Astrocyte (in vitro differentiated cells and primary cell): ENCODE measurements at regions not wholly inside any gene's neighbourhood (a gene's known extent, or its start where the extent isn't known, plus 50 kb on each side); places are given as distances from the start of the nearest gene placed in this dataset.

Experiments used
- DNase-seq: peaks from one replicate; pipeline ENCODE4 v3.0.0-alpha.2; 2010; ENCODE audit warnings: low read depth
- FAIRE-seq: peaks from 2 replicates; lab custom pipeline; 2011; peaks lifted over from hg19 to GRCh38; lab: Jason Lieb, UNC
- H2AFZ ChIP-seq: 2 replicates; pipeline ENCODE4 v1.6.0; 2012; ENCODE audit warnings: low read depth, low read length, inconsistent platforms
- H3K27ac ChIP-seq: 2 replicates; pipeline ENCODE4 v1.5.1; 2011; ENCODE audit warnings: low read depth, low read length, inconsistent platforms
- H3K27me3 ChIP-seq: 2 replicates; pipeline ENCODE4 v1.6.0; 2011; ENCODE audit warnings: low read length, inconsistent platforms; ENCODE audit not compliant: insufficient read depth
- H3K36me3 ChIP-seq: 2 replicates; pipeline ENCODE4 v1.5.1; 2011; ENCODE audit warnings: low read length, inconsistent platforms; ENCODE audit not compliant: insufficient read depth
- H3K4me1 ChIP-seq: 2 replicates; pipeline ENCODE4 v1.5.1; 2011; ENCODE audit warnings: low read length, inconsistent platforms; ENCODE audit not compliant: insufficient read depth
- H3K4me2 ChIP-seq: 2 replicates; pipeline ENCODE4 v1.6.0; 2012; ENCODE audit warnings: low read length, inconsistent platforms
- H3K4me3 ChIP-seq: 2 replicates; pipeline ENCODE4 v1.5.1; 2011; ENCODE audit warnings: low read depth, mild to moderate bottlenecking, low read length, inconsistent platforms; ENCODE audit not compliant: insufficient read depth
- H3K79me2 ChIP-seq: 2 replicates; pipeline ENCODE4 v1.6.0; 2012; ENCODE audit warnings: mild to moderate bottlenecking, low read length, inconsistent platforms; ENCODE audit not compliant: insufficient read depth
- H3K9ac ChIP-seq: 2 replicates; pipeline ENCODE4 v1.6.0; 2012; ENCODE audit warnings: mild to moderate bottlenecking, low read length, inconsistent platforms
- H3K9me3 ChIP-seq: 2 replicates; pipeline ENCODE4 v1.5.1; 2012; ENCODE audit warnings: low read depth, mild to moderate bottlenecking, low read length, inconsistent platforms; ENCODE audit not compliant: insufficient read depth
- H4K20me1 ChIP-seq: 2 replicates; pipeline ENCODE4 v1.6.0; 2012; ENCODE audit warnings: low read length, inconsistent platforms; ENCODE audit not compliant: insufficient read depth
- H3K27ac Mint-ChIP-seq: one replicate; pipeline ENCODE4 v1.8.0; 2021; ENCODE audit warnings: mild to moderate bottlenecking, mixed read lengths; ENCODE audit not compliant: unreplicated experiment
- H3K27me3 Mint-ChIP-seq: one replicate; pipeline ENCODE4 v1.8.0; 2021; ENCODE audit warnings: low read depth, mixed read lengths; ENCODE audit not compliant: unreplicated experiment
- H3K36me3 Mint-ChIP-seq: one replicate; pipeline ENCODE4 v1.8.0; 2021; ENCODE audit warnings: low read depth, mixed read lengths; ENCODE audit not compliant: unreplicated experiment
- H3K4me1 Mint-ChIP-seq: one replicate; pipeline ENCODE4 v1.8.0; 2021; ENCODE audit warnings: low read depth, mixed read lengths; ENCODE audit not compliant: unreplicated experiment
- H3K4me3 Mint-ChIP-seq: one replicate; pipeline ENCODE4 v1.8.0; 2021; ENCODE audit warnings: mild to moderate bottlenecking, moderate library complexity, mixed read lengths; ENCODE audit not compliant: unreplicated experiment
- H3K9me3 Mint-ChIP-seq: one replicate; pipeline ENCODE4 v1.8.0; 2021; ENCODE audit warnings: mild to moderate bottlenecking, mixed read lengths; ENCODE audit not compliant: unreplicated experiment
- CTCF ChIP-seq: IDR thresholded peaks from 2 replicates; pipeline ENCODE4 v1.5.1; 2011; ENCODE audit warnings: low read depth, mild to moderate bottlenecking, inconsistent platforms, low read length, moderate library complexity; ENCODE audit not compliant: insufficient read depth
- EZH2 ChIP-seq: IDR thresholded peaks from 2 replicates; pipeline ENCODE4 v1.6.1; 2012; ENCODE audit warnings: mild to moderate bottlenecking, low read length, inconsistent platforms; ENCODE audit not compliant: insufficient read depth

- FAIRE-seq = no peak
Observed at GRCh38 chr3:55369141-55369847, 117.8 kb downstream of the WNT5A start.

GRCh38 chr3:55368366-55368765, 118.7 kb downstream of the WNT5A start:
- Histone ChIP-seq H4K20me1 (no peaks in the 10 kb centered on the region), H3K27me3 (no peaks in the 10 kb centered on the region), H3K4me1 (no peaks in the 10 kb centered on the region), H3K36me3 (no peaks in the 10 kb centered on the region), H3K9me3 (no peaks in the 10 kb centered on the region), H3K4me3 (no peak overlapping the region), H3K79me2 (no peaks in the 10 kb centered on the region), H3K4me2 (no peak overlapping the region), H3K9ac (no peak overlapping the region), H3K27ac (no peak overlapping the region), H2AFZ (no peak overlapping the region)
- Mint-ChIP-seq H3K4me3 (no peak overlapping the region), H3K27me3 (peaks cover 6% of the 10 kb centered on the region), H3K9me3 (peaks cover 4% of the 10 kb centered on the region), H3K36me3 (peaks cover 2% of the 10 kb centered on the region), H3K27ac (no peak overlapping the region), H3K4me1 (peaks cover 5% of the 10 kb centered on the region)
- DNase-seq (no peak), FAIRE-seq (no peak)
- no peak for TF ChIP-seq CTCF
- no peak for TF ChIP-seq EZH2

More at GRCh38 chr3:55369141-55369847, 117.8 kb downstream of the WNT5A start:
- Histone ChIP-seq H3K9me3 (no peaks in the 10 kb centered on the region), H3K9ac (no peak overlapping the region), H3K27ac (no peak overlapping the region), H3K27me3 (no peaks in the 10 kb centered on the region), H3K36me3 (no peaks in the 10 kb centered on the region), H3K4me1 (no peaks in the 10 kb centered on the region), H3K4me3 (no peak overlapping the region), H3K4me2 (no peak overlapping the region), H4K20me1 (no peaks in the 10 kb centered on the region), H3K79me2 (no peaks in the 10 kb centered on the region), H2AFZ (no peak overlapping the region)
- peaks cover 3% of the 10 kb centered on the region for H3K4me1 Mint-ChIP-seq
- peaks cover 2% of the 10 kb centered on the region for H3K36me3 Mint-ChIP-seq
- H3K27me3 Mint-ChIP-seq = peaks cover 6% of the 10 kb centered on the region
- H3K4me3 Mint-ChIP-seq = no peak overlapping the region
- DNase-seq = no peak
- H3K9me3 Mint-ChIP-seq = peaks cover 4% of the 10 kb centered on the region
- no peak overlapping the region for H3K27ac Mint-ChIP-seq
- TF ChIP-seq CTCF (no peak), EZH2 (no peak)

- Histone ChIP-seq H3K4me1 (peaks cover 4% of the 10 kb centered on the region), H3K9ac (no peak overlapping the region), H3K4me2 (no peak overlapping the region), H3K27me3 (no peaks in the 10 kb centered on the region), H3K4me3 (no peak overlapping the region), H3K79me2 (no peaks in the 10 kb centered on the region), H4K20me1 (no peaks in the 10 kb centered on the region), H2AFZ (no peak overlapping the region), H3K27ac (no peak overlapping the region), H3K9me3 (no peaks in the 10 kb centered on the region), H3K36me3 (no peaks in the 10 kb centered on the region)
- Mint-ChIP-seq H3K36me3 (peaks cover 2% of the 10 kb centered on the region), H3K4me1 (peaks cover 10% of the 10 kb centered on the region), H3K9me3 (peaks cover 1% of the 10 kb centered on the region), H3K27me3 (peaks cover 6% of the 10 kb centered on the region), H3K27ac (no peak overlapping the region), H3K4me3 (no peak overlapping the region)
- no peak for TF ChIP-seq EZH2
- TF ChIP-seq CTCF = no peak
- DNase-seq (no peak), FAIRE-seq (peak; percentile 32)
Observed at GRCh38 chr3:55367384-55367783, 119.7 kb downstream of the WNT5A start.
